Astrocyte of the cerebellum (primary cell): ENCODE measurements at regions not wholly inside any gene's neighbourhood (a gene's known extent, or its start where the extent isn't known, plus 50 kb on each side); places are given as distances from the start of the nearest gene placed in this dataset.

Source experiments
- DNase-seq: peaks from one replicate; pipeline ENCODE4 v3.0.0-alpha.2; 2011; ENCODE audit warnings: low read depth
- H3K4me3 ChIP-seq: 2 replicates; pipeline ENCODE4 v1.5.1; 2011; ENCODE audit warnings: mild to moderate bottlenecking, low read depth, low read length, moderate library complexity
- CTCF ChIP-seq: IDR thresholded peaks from 2 replicates; pipeline ENCODE4 v1.5.1; 2012; ENCODE audit warnings: low read length, low read depth, moderate library complexity, mild to moderate bottlenecking; ENCODE audit errors: missing control alignments
- in situ Hi-C: cut with HindIII; loops from 2 replicates; pipeline ENCODE4 v1.10.0; 2017; ENCODE audit warnings: low sequenced_read_pairs

GRCh38 chr22:26811647-26811992, 154.2 kb downstream of the MIAT start:
- no peak for DNase-seq
- in situ Hi-C loops = no loop called here
- no peak overlapping the region for H3K4me3 ChIP-seq
- TF ChIP-seq CTCF = no peak

- in situ Hi-C loops = no loop called here
- TF ChIP-seq CTCF = no peak
- DNase-seq = no peak
- H3K4me3 ChIP-seq = no peak overlapping the region
Measured at GRCh38 chr22:26812731-26813130, 155.3 kb downstream of the MIAT start.

DNA sequence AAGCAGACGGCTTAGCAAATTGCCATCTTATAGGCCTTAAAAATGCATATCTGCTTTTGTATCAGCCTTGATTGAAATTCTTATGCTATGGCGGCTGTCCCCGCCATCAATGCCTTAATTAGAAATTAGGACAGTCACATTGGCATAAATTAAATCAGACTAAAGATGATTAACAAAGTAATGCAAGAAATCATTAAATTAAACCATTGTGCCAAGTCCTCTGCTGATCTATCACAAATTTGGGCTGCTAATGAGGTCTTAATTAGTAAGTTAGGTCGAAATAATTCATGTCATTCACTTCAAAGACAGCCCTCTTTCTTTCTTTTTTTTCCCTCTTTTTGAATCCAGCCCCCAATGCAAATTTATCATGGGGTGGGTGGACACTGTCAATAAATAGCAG, 159.3 kb downstream of the MIAT start:
- no peak overlapping the region for H3K4me3 ChIP-seq
- in situ Hi-C loops = no loop called here
- TF ChIP-seq CTCF = no peak
- DNase-seq = no peak

GRCh38 chr22:26817926-26818325, 160.5 kb downstream of the MIAT start:
- in situ Hi-C loops = no loop called here
- TF ChIP-seq CTCF = no peak
- H3K4me3 ChIP-seq = no peak overlapping the region
- DNase-seq = no peak

- in situ Hi-C loops = no loop called here
- no peak overlapping the region for H3K4me3 ChIP-seq
- no peak for DNase-seq
- TF ChIP-seq CTCF = no peak
Measured at GRCh38 chr22:26821854-26822253, 164.5 kb downstream of the MIAT start.

- H3K4me3 ChIP-seq = no peak overlapping the region
- no peak for TF ChIP-seq CTCF
- in situ Hi-C loops = no loop called here
- DNase-seq = no peak
Measured at GRCh38 chr22:26822313-26822712, 164.9 kb downstream of the MIAT start.

GRCh38 chr22:26823966-26824365, 166.6 kb downstream of the MIAT start:
- no peak for DNase-seq
- no peak overlapping the region for H3K4me3 ChIP-seq
- no peak for TF ChIP-seq CTCF
- in situ Hi-C loops = no loop called here
